HL-60/S4 (cell line): ENCODE measurements at regions not wholly inside any gene's neighbourhood (a gene's known extent, or its start where the extent isn't known, plus 50 kb on each side); places are given as distances from the start of the nearest gene placed in this dataset.

Experiments
- in situ Hi-C: fragments of 300-500 bp; cut with MboI; formaldehyde crosslinking; loops from 2 replicates; pipeline ENCODE4 v1.14.3; 2022; ENCODE audit warnings: low sequenced_read_pairs

- in situ Hi-C loops, result loop anchor here (25.0 kb wide), 1 partner anchor 365 kb away; no protein-coding TSS in a partner anchor
Measured at GRCh38 chr13:110826861-110827672, 87.8 kb downstream of the ANKRD10 start.
